Skeletal muscle tissue (tissue), 3 donors: ENCODE measurements at regions not wholly inside any gene's neighbourhood (a gene's known extent, or its start where the extent isn't known, plus 50 kb on each side); places are given as distances from the start of the nearest gene placed in this dataset.

Experiments
- H3K27ac ChIP-seq: one replicate; pipeline ENCODE4 v1.7.0; 2013; ENCODE audit warnings: mild to moderate bottlenecking, low read depth, low read length, inconsistent platforms
- H3K27me3 ChIP-seq, 3 donors: one replicate each; pipeline ENCODE4 v1.7.0; 2013; ENCODE audit warnings: low read length in 3 of 3; ENCODE audit not compliant: control insufficient read depth in 3 of 3, insufficient read depth in 3 of 3
- H3K36me3 ChIP-seq, 3 donors: one replicate each; pipeline ENCODE4 v1.7.0; 2013; ENCODE audit warnings: low read length in 3 of 3; ENCODE audit not compliant: control insufficient read depth in 3 of 3, insufficient read depth in 3 of 3
- H3K4me1 ChIP-seq, 3 donors: one replicate each; pipeline ENCODE4 v1.7.0; 2013; ENCODE audit warnings: low read length in 3 of 3, mild to moderate bottlenecking in 3 of 3; ENCODE audit not compliant: control insufficient read depth in 3 of 3, insufficient read depth in 3 of 3
- H3K4me3 ChIP-seq, 3 donors: one replicate each; pipeline ENCODE4 v1.7.0; 2013; ENCODE audit warnings: low read length in 3 of 3
- H3K9ac ChIP-seq, 3 donors: one replicate each; pipeline ENCODE4 v1.7.0; 2013; ENCODE audit warnings: low read length in 3 of 3, mild to moderate bottlenecking in 3 of 3, moderate library complexity in 2 of 3, low read depth in 1 of 3
- H3K9me3 ChIP-seq, 3 donors: one replicate each; pipeline ENCODE4 v1.7.0; 2013; ENCODE audit warnings: low read length in 3 of 3; ENCODE audit not compliant: control insufficient read depth in 3 of 3
- donor health status: Osteomylitis.

DNA sequence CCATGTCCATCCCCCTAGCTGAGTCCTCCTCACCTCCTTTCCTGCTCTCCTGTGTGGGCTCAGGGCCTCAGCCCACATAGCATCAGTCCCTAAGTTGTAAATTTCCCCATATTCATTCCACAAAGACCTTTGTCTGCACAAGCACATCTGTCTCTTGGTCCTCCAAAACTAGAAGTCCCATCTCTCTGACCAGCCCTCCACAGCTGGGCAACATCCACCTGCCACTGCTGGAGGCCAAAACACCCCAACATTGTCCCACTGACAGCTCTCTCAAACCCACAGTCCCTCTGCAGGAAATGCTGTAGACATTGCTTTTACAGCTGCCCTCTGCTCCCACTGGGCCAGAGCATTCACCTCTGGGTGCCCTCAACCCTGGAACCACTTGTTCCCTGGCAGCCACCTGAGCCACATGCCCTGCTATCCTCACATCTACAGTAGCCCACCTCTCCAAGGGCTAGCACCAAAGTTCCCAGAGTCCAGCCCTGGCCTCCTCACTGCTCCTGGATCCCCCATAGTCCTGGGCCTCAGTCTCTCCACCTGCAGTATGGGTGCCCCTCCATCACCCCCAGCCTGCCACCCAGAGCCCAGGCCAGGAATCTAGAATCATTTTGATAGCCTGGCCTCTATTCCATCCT lies 1722.7 kb downstream of the TP53TG3F start:
- H3K36me3 ChIP-seq: no peaks in the 10 kb centered on the region
- H3K27ac ChIP-seq: no peak overlapping the region
- no peak overlapping the region for H3K9ac ChIP-seq
- peaks cover 0 to 4% (median 0%) of the 10 kb centered on the region in 3 donors for H3K9me3 ChIP-seq
- peaks cover 0 to 2% (median 0%) of the 10 kb centered on the region in 3 donors for H3K27me3 ChIP-seq
- no peaks in the 10 kb centered on the region for H3K4me1 ChIP-seq
- no peak overlapping the region for H3K4me3 ChIP-seq

DNA sequence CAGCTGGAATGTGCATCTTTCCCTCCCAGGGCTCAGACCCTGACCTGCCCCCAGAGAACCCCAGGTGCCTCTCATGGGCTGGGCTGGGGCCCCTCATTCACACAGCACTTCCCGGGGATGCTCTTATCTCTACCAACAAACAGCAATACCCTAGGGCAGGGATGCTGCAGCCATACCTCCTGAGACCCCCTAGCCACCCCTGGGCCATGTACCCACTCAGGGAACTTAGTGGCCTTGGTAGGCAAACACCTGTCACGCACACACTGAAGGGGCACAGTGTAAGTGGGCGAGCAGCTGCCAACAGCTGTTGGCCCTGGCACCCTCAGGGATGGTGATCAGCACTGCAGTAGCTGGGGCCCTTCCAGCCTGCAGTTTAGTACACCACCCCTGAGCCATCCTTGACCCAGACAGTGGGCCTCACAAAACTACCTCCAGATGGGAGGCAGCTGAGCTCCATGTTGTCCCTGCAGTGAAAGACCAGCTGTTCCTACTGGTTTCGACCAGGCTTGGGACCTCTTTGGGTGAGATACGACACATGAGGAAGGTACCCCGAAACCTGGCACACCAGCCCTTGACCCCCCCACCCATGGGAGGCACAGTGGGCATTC lies 1723.6 kb downstream of the TP53TG3F start:
- H3K4me1 ChIP-seq: no peaks in the 10 kb centered on the region
- H3K9ac ChIP-seq: no peak overlapping the region
- no peak overlapping the region for H3K27ac ChIP-seq
- peaks cover 0 to 4% (median 0%) of the 10 kb centered on the region in 3 donors for H3K9me3 ChIP-seq
- peaks cover 0 to 2% (median 0%) of the 10 kb centered on the region in 3 donors for H3K27me3 ChIP-seq
- no peak overlapping the region for H3K4me3 ChIP-seq
- H3K36me3 ChIP-seq: no peaks in the 10 kb centered on the region

DNA sequence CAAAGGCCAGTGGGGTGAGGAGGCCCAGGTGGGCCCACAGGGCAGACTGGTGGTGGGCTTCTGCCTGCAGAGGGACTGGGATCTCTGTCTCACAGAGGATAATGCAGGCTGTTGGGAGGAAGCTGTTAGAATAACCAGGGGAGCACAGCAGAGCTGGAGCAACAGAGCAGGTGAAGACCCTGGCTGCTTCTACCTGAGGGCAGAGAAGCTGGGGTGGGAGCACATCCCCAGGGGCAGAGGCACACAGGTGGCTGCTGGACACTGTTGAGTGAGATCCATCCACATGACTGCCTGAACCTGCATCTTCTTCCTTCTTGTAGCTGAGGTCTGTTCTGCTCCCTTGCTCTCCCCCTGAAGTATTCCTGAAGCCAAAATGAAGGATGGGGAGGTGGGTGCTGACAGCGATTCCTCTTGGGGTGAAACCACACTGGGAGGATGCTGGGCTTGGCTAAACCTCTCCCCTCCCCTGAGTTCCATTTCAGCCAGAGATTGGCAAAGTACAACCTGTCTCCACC lies 1725.0 kb downstream of the TP53TG3F start:
- peaks cover 0 to 2% (median 0%) of the 10 kb centered on the region in 3 donors for H3K27me3 ChIP-seq
- no peak overlapping the region for H3K27ac ChIP-seq
- H3K4me1 ChIP-seq: no peaks in the 10 kb centered on the region
- no peaks in the 10 kb centered on the region for H3K36me3 ChIP-seq
- no peak overlapping the region for H3K4me3 ChIP-seq
- peaks cover 0 to 4% (median 0%) of the 10 kb centered on the region in 3 donors for H3K9me3 ChIP-seq
- no peak overlapping the region for H3K9ac ChIP-seq

DNA sequence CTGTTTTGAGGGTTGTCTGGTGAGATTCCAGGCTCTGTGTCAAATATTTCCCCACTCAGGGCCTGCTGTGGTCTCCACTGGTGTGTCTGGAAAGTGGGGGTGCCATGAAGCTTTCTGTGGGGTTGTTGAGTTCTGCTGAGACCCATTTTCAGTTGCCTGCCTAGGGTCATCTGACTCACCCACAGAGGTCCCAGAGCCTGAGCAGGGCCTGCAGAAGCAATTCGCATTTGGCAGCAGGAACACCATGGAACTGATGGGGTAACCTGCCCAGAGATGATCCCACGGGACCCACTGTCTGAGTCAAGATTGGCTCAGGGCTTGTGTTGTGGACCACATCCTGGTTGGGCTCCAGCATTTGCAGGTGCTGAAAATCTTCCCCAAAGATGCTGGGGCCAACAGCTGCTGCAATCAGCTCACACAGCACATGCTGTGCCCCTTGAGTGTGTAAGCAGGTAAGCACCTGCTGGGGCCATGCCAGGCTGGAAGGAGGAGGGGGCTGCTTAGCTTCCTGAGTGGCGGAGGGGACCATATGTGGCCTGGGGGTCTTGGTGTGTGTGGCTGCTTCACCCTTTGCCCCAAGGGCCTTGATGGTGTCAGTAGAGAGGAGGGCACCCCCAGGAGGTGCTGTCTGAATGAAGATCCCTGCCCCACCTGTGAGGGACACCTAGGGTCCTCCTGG lies 1726.1 kb downstream of the TP53TG3F start:
- Histone ChIP-seq H3K27ac (no peak overlapping the region), H3K36me3 (no peaks in the 10 kb centered on the region), H3K9ac (no peak overlapping the region), H3K27me3 (peaks cover 0 to 2% (median 0%) of the 10 kb centered on the region in 3 donors), H3K4me1 (no peaks in the 10 kb centered on the region), H3K9me3 (peaks cover 0 to 4% (median 0%) of the 10 kb centered on the region in 3 donors), H3K4me3 (no peak overlapping the region)

DNA sequence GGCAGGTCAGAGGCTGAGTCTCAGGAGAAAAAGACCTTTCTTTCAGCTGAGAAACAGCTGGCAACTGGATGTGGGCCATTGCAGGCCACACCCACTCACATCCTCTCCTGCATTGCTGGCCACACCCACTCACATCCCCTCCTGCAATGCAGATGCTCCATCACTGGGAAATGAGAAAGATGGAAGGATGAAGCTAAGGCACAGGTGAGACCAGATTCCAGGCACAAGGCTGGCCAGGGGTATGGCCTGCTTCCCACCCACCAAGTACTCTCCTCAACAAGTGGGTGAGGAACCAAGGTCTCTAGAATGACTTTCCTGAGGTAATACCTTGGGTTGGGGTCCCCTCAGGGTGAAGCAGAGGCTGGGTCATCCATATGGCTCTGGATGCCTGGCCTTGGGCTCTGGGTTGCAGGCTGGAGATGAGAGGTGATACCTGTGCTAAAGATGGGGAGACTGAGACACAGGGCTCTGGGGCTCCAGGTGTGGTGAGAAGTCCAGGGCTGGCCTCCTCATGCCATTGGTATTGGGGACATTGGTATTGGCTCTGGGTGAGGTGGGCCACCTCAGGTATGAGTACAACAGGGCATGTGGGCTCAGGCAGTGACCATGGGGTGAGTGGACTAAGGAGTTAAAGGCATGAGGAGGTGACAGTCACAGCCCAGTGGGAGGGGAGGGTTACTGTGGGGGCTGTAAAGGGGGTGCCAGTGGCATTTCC lies 1726.8 kb downstream of the TP53TG3F start:
- Histone ChIP-seq H3K4me3 (no peak overlapping the region), H3K4me1 (no peaks in the 10 kb centered on the region), H3K27me3 (peaks cover 0 to 2% (median 0%) of the 10 kb centered on the region in 3 donors), H3K9me3 (peaks cover 0 to 4% (median 0%) of the 10 kb centered on the region in 3 donors), H3K36me3 (no peaks in the 10 kb centered on the region), H3K27ac (no peak overlapping the region), H3K9ac (no peak overlapping the region)

DNA sequence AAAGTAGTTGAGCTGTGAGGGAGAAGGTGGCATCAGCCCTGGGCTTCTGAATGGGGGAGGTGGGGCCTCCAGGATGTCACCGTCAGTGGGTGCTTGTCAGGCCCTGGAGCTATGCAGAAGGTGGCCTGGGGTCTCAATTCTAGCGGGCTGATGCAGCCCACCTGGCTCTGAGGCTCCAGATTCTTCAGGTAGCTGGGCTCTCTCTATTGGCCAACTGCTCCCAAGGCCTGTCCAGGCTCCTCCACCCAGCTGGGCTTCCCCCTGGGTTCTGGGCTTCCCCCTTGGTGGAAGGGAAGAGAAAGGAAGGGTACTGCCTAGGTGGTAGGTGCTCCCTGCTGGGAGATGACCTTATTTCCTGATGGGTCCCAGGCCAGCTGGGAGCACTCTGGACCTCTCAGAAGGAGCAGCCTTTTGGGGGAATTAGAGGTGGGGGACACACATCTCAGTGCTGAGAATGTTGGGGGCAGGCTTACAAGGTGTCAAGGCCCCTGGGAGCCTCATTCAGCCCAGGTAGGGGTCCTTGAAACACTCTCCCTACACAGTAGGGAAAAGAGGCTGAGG lies 1728.3 kb downstream of the TP53TG3F start:
- Histone ChIP-seq H3K36me3 (no peaks in the 10 kb centered on the region), H3K27me3 (no peaks in the 10 kb centered on the region), H3K4me1 (no peaks in the 10 kb centered on the region), H3K9me3 (peaks cover 0 to 4% (median 0%) of the 10 kb centered on the region in 3 donors), H3K4me3 (no peak overlapping the region), H3K9ac (no peak overlapping the region), H3K27ac (no peak overlapping the region)

DNA sequence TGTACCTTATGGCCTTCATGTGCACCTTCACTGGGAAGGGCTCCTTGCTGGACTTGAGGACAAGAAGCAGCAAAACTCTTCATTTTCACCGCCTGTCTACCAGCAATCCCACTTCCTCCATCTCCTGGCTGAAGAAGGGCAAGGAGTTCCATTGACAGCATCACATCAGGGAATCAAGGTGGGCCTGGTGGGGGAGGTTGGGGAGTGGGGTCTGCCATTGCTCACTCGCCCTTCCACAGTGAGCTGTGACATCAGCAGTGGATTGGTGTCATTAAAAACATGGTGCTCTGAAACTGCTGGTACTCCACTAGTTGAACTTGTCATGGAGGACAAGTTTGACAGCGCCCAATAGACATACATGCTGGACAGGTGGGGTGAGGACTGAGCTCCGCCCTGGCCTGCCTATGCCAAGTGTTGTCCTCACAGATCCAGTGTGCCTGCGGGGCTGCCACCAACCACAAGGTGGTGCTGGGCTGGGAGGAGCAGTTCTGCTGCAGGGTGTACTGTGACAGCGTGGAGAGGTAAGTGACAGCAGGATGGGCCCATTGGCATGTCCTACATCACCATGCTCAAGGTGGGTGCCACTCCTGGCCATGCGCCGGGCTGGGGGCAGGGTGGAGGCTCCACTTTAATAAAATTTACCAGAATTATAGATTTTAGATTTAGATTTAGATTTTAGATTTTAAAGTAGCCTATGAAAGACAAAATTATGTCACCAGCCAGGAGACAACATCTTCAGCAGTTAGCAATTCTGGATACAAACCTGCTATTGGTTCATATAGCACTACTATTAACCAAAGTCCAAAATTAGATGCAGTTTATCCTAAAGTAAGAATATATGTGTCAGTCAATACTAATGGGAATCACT lies 1729.1 kb downstream of the TP53TG3F start:
- no peaks in the 10 kb centered on the region for H3K27me3 ChIP-seq
- H3K9me3 ChIP-seq: peaks cover 0 to 2% (median 0%) of the 10 kb centered on the region in 3 donors
- no peak overlapping the region for H3K9ac ChIP-seq
- no peak overlapping the region for H3K27ac ChIP-seq
- no peak overlapping the region for H3K4me3 ChIP-seq
- no peaks in the 10 kb centered on the region for H3K36me3 ChIP-seq
- H3K4me1 ChIP-seq: no peaks in the 10 kb centered on the region

DNA sequence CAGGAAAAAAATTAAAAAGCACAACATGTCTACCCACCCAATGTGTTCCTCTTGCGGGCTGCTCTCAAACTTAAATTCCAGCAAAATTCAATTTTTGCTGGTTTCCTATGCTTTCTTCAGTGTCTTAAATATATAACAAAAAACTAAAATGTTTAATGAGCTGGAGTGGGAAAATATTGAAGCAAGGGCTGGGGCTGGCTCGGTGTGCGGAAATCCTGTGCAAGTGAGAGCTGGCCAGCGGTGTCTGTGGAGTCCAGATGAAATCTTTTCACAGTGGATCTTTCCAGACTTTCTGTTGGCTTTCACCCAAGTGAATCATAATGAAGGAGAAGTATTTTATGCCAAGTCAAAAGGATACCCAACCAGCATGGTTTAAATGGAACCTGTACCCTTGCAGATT lies 1733.6 kb downstream of the TP53TG3F start:
- no peak overlapping the region for H3K9ac ChIP-seq
- H3K36me3 ChIP-seq: no peaks in the 10 kb centered on the region
- H3K4me1 ChIP-seq: no peaks in the 10 kb centered on the region
- H3K4me3 ChIP-seq: no peak overlapping the region
- no peaks in the 10 kb centered on the region for H3K27me3 ChIP-seq
- H3K9me3 ChIP-seq: no peaks in the 10 kb centered on the region
- no peak overlapping the region for H3K27ac ChIP-seq

DNA sequence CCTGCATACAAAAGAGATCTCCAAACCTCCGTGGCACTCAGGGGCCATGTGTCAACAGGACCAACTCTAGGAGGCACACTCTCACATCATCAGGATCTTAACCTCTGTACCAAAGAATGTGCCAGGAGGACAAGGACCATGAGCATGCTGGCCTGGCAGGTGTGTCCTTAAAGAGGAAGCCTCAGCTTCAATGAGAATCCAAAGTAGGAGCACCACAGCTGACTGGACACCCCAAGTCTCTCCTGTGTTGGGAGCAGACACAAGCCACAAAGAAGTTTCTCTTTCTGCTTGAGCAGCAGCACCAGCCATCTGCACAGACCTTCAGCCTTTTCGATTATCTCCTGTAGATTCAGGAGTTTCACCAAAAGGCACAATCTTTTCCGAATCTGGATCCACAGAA lies 1734.5 kb downstream of the TP53TG3F start:
- H3K4me1 ChIP-seq: no peaks in the 10 kb centered on the region
- H3K4me3 ChIP-seq: no peak overlapping the region
- H3K9me3 ChIP-seq: no peaks in the 10 kb centered on the region
- no peaks in the 10 kb centered on the region for H3K36me3 ChIP-seq
- H3K9ac ChIP-seq: no peak overlapping the region
- H3K27ac ChIP-seq: no peak overlapping the region
- H3K27me3 ChIP-seq: no peaks in the 10 kb centered on the region
